ENCODE measurements at regions not wholly inside any gene's neighbourhood (a gene's known extent, or its start where the extent isn't known, plus 50 kb on each side); places are given as distances from the start of the nearest gene placed in this dataset.

DNA sequence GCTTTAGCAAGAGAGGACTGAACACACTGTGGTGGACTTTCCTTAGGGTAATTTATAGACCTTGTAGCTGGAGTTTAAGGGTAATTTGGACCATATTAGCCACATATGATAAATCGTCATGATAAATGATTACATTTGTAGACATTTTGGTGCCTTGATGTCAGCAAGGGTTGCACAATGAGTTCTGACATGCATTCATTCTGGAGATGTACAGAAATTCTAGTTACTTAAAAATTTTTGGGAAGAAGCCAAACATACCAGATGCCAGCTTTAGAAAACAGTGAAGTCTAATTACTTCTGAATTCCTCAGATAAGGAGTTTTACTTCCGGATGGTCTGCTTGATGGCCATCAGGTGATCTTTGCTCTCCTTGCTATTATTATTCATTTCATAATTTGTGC, 653.1 kb downstream of the TBC1D32 start:
- Histone ChIP-seq H3K79me2 (ENCODE audit: low read length) (no peaks in the 10 kb centered on the region), H3K27ac (ENCODE audit: low read length) (no peak overlapping the region), H3K4me1 (ENCODE audit: low read length) (no peaks in the 10 kb centered on the region), H3K4me2 (ENCODE audit: low read length) (no peak overlapping the region), H4K20me1 (ENCODE audit: insufficient read depth, low read length) (no peaks in the 10 kb centered on the region), H3K36me3 (replicated peaks; ENCODE audit: low read depth, low read length) (no peaks in the 10 kb centered on the region), H3K9ac (ENCODE audit: low read length) (no peak overlapping the region), H3K27me3 (ENCODE audit: low read depth, low read length) (no peaks in the 10 kb centered on the region), H2AFZ (ENCODE audit: low read depth, low read length) (no peak overlapping the region), H3K4me3 (ENCODE audit: low read length) (no peak overlapping the region), H3K9me3 (ENCODE audit: insufficient read depth, low read length) (no peaks in the 10 kb centered on the region)
- TF ChIP-seq, protein P1, sequence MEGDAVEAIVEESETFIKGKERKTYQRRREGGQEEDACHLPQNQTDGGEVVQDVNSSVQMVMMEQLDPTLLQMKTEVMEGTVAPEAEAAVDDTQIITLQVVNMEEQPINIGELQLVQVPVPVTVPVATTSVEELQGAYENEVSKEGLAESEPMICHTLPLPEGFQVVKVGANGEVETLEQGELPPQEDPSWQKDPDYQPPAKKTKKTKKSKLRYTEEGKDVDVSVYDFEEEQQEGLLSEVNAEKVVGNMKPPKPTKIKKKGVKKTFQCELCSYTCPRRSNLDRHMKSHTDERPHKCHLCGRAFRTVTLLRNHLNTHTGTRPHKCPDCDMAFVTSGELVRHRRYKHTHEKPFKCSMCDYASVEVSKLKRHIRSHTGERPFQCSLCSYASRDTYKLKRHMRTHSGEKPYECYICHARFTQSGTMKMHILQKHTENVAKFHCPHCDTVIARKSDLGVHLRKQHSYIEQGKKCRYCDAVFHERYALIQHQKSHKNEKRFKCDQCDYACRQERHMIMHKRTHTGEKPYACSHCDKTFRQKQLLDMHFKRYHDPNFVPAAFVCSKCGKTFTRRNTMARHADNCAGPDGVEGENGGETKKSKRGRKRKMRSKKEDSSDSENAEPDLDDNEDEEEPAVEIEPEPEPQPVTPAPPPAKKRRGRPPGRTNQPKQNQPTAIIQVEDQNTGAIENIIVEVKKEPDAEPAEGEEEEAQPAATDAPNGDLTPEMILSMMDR (IDR thresholded peaks at IDR 0.05; ENCODE audit: low read depth, low read length), result no peak
- TF ChIP-seq EZH2phosphoT487 (IDR thresholded peaks at IDR 0.05; ENCODE audit: low read depth), result no peak

DNA sequence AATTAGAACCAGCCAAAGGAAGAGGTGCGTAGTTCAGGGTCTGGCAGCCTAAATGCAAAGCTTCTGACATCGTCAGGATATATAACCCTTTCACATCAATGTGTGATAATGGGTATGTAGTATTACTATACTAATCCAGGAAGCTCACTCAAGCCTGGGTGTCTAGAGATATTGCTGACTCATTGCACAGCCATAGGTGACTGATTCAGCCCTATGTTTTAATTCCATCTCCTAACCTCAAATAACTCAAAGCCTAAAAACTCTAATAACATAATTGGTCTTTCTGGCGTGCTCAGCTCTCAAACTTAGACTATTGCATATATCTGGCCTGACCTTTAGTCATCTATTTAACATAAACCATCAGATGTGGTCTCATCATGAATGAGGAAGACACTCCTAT, 658.4 kb downstream of the TBC1D32 start:
- Histone ChIP-seq H3K27ac (ENCODE audit: low read length) (no peak overlapping the region), H3K79me2 (ENCODE audit: low read length) (no peaks in the 10 kb centered on the region), H3K36me3 (replicated peaks; ENCODE audit: low read depth, low read length) (no peaks in the 10 kb centered on the region), H3K27me3 (ENCODE audit: low read depth, low read length) (no peaks in the 10 kb centered on the region), H3K4me1 (ENCODE audit: low read length) (no peaks in the 10 kb centered on the region), H3K4me2 (ENCODE audit: low read length) (no peak overlapping the region), H2AFZ (ENCODE audit: low read depth, low read length) (no peak overlapping the region), H4K20me1 (ENCODE audit: insufficient read depth, low read length) (no peaks in the 10 kb centered on the region), H3K4me3 (ENCODE audit: low read length) (no peak overlapping the region), H3K9me3 (ENCODE audit: insufficient read depth, low read length) (no peaks in the 10 kb centered on the region), H3K9ac (ENCODE audit: low read length) (no peak overlapping the region)
- no peak for TF ChIP-seq EZH2phosphoT487 (IDR thresholded peaks at IDR 0.05; ENCODE audit: low read depth)
- TF ChIP-seq, protein P1 (IDR thresholded peaks at IDR 0.05; ENCODE audit: low read depth, low read length), result no peak

DNA sequence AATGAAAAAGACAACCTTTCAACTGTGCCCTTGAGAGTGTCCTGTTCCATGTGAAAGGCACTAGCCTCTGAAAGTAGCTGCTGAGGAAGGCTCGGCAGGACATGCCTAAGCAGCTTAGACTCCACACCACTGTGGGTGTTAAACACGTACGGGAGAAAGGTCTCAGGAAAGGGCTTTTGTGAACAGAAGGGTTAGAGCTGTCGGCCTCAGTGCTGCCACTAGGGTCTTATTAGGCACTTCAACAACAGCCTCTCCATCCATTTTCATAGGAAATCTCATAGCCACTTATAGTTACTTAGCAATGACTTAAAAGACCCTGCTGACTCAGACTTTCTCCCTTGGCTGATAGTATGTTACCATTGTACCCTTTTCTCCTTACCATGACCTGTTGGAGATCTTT, 662.8 kb downstream of the TBC1D32 start:
- H3K4me2 ChIP-seq (ENCODE audit: low read length), result no peak overlapping the region
- no peaks in the 10 kb centered on the region for H3K9me3 ChIP-seq (ENCODE audit: insufficient read depth, low read length)
- no peaks in the 10 kb centered on the region for H3K36me3 ChIP-seq (replicated peaks; ENCODE audit: low read depth, low read length)
- H3K4me1 ChIP-seq (ENCODE audit: low read length), result no peaks in the 10 kb centered on the region
- H3K4me3 ChIP-seq (ENCODE audit: low read length), result no peak overlapping the region
- TF ChIP-seq EZH2phosphoT487 (IDR thresholded peaks at IDR 0.05; ENCODE audit: low read depth), result no peak
- TF ChIP-seq, protein P1 (IDR thresholded peaks at IDR 0.05; ENCODE audit: low read depth, low read length), result no peak
- no peaks in the 10 kb centered on the region for H3K79me2 ChIP-seq (ENCODE audit: low read length)
- H3K9ac ChIP-seq (ENCODE audit: low read length), result no peak overlapping the region
- no peak overlapping the region for H3K27ac ChIP-seq (ENCODE audit: low read length)
- H3K27me3 ChIP-seq (ENCODE audit: low read depth, low read length), result no peaks in the 10 kb centered on the region
- H2AFZ ChIP-seq (ENCODE audit: low read depth, low read length), result no peak overlapping the region
- no peaks in the 10 kb centered on the region for H4K20me1 ChIP-seq (ENCODE audit: insufficient read depth, low read length)

DNA sequence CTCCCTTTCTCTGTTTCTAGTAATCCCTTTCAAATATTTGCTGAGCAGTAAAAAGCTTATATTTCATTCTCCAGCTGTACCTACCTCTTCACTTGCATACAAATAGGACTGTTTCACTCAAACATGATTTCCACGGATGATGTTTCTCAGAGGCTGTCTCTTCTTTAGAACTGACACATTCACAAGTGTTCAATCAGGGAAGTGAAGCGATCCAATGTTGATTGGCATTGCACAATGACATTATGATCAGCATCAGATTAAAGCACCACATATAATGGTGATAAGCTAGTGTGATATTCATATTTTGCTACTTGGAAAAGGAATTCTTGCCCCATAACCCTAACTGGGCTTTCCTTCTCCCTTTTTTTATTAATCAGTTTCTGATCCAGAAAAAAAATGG, 681.8 kb downstream of the TBC1D32 start:
- H3K4me1 ChIP-seq (ENCODE audit: low read length), result no peaks in the 10 kb centered on the region
- H3K36me3 ChIP-seq (replicated peaks; ENCODE audit: low read depth, low read length), result no peaks in the 10 kb centered on the region
- no peak overlapping the region for H3K4me3 ChIP-seq (ENCODE audit: low read length)
- H4K20me1 ChIP-seq (ENCODE audit: insufficient read depth, low read length), result no peaks in the 10 kb centered on the region
- H3K27me3 ChIP-seq (ENCODE audit: low read depth, low read length), result no peaks in the 10 kb centered on the region
- no peak overlapping the region for H3K27ac ChIP-seq (ENCODE audit: low read length)
- no peaks in the 10 kb centered on the region for H3K79me2 ChIP-seq (ENCODE audit: low read length)
- H3K4me2 ChIP-seq (ENCODE audit: low read length), result no peak overlapping the region
- no peak overlapping the region for H2AFZ ChIP-seq (ENCODE audit: low read depth, low read length)
- no peaks in the 10 kb centered on the region for H3K9me3 ChIP-seq (ENCODE audit: insufficient read depth, low read length)
- TF ChIP-seq, protein P1 (IDR thresholded peaks at IDR 0.05; ENCODE audit: low read depth, low read length), result no peak
- TF ChIP-seq EZH2phosphoT487 (IDR thresholded peaks at IDR 0.05; ENCODE audit: low read depth), result no peak
- H3K9ac ChIP-seq (ENCODE audit: low read length), result no peak overlapping the region
